GM12891 (cell line): ENCODE measurements at regions not wholly inside any gene's neighbourhood (a gene's known extent, or its start where the extent isn't known, plus 50 kb on each side); places are given as distances from the start of the nearest gene placed in this dataset.

Experiments used
- DNase-seq: peaks from one replicate; pipeline ENCODE4 v3.0.0; 2011; ENCODE audit warnings: low spot score; ENCODE audit not compliant: insufficient read length
- FAIRE-seq: peaks from 2 replicates; lab custom pipeline; 2011; peaks lifted over from hg19 to GRCh38; lab: Jason Lieb, UNC
- PAX5 ChIP-seq: IDR thresholded peaks from 2 replicates; pipeline ENCODE4 v1.6.1; 2011; ENCODE audit warnings: low read length, moderate library complexity, mild to moderate bottlenecking; ENCODE audit not compliant: insufficient read depth, severe bottlenecking
- POLR2A ChIP-seq: IDR thresholded peaks from 2 replicates; pipeline ENCODE4 v1.6.1; 2011; ENCODE audit warnings: low read depth, low read length, control low read depth
- POLR2AphosphoS5 ChIP-seq: IDR thresholded peaks from 2 replicates; pipeline ENCODE4 v1.6.1; 2011; ENCODE audit warnings: low read depth, low read length, control low read depth
- POU2F2 ChIP-seq: IDR thresholded peaks from 2 replicates; pipeline ENCODE4 v1.6.1; 2011; ENCODE audit warnings: low read depth, mild to moderate bottlenecking, control low read depth, low read length, moderate library complexity
- SPI1 ChIP-seq: IDR thresholded peaks from 2 replicates; pipeline ENCODE4 v1.6.1; 2011; ENCODE audit warnings: low read depth, low read length, control low read depth
- TAF1 ChIP-seq: IDR thresholded peaks from 2 replicates; pipeline ENCODE4 v1.6.1; 2011; ENCODE audit warnings: low read depth, low read length, control low read depth

GRCh38 chr3:127461286-127461910 is 129.1 kb downstream of the TPRA1 start:
- FAIRE-seq, result no peak
- no peak for DNase-seq

GRCh38 chr3:127459891-127460290 is 130.6 kb downstream of the TPRA1 start:
- DNase-seq (no peak), FAIRE-seq (no peak)
- TF ChIP-seq SPI1, result no peak
- no peak for TF ChIP-seq TAF1
- no peak for TF ChIP-seq POLR2A
- TF ChIP-seq POLR2AphosphoS5, result no peak
- TF ChIP-seq PAX5, result no peak
- TF ChIP-seq POU2F2, result no peak

More at GRCh38 chr3:127461286-127461910, 129.1 kb downstream of the TPRA1 start:
- no peak for TF ChIP-seq POLR2A
- no peak for TF ChIP-seq POU2F2
- no peak for TF ChIP-seq PAX5
- no peak for TF ChIP-seq SPI1
- no peak for TF ChIP-seq POLR2AphosphoS5
- no peak for TF ChIP-seq TAF1

GRCh38 chr3:127458696-127459604 is 131.6 kb downstream of the TPRA1 start:
- TF ChIP-seq PAX5 (no peak), SPI1 (no peak), POU2F2 (no peak), POLR2A (no peak), POLR2AphosphoS5 (no peak), TAF1 (no peak)
- no peak for FAIRE-seq
- no peak for DNase-seq

GRCh38 chr3:127457546-127458145 is 132.9 kb downstream of the TPRA1 start:
- TF ChIP-seq POLR2AphosphoS5 (no peak), TAF1 (no peak), POU2F2 (no peak), SPI1 (no peak), PAX5 (no peak), POLR2A (no peak)
- DNase-seq (no peak), FAIRE-seq (no peak)

- FAIRE-seq (no peak), DNase-seq (no peak)
- TF ChIP-seq POU2F2, result no peak
- no peak for TF ChIP-seq SPI1
- TF ChIP-seq POLR2AphosphoS5, result no peak
- TF ChIP-seq TAF1, result no peak
These were observed 133.4 kb downstream of the TPRA1 start for GRCh38 chr3:127457094-127457475.

- no peak for TF ChIP-seq POLR2AphosphoS5
- no peak for TF ChIP-seq SPI1
- TF ChIP-seq POLR2A, result no peak
- no peak for TF ChIP-seq PAX5
- TF ChIP-seq TAF1, result no peak
- no peak for TF ChIP-seq POU2F2
- no peak for FAIRE-seq
- DNase-seq, result no peak
These were observed 134.0 kb downstream of the TPRA1 start for GRCh38 chr3:127456471-127457093.

GRCh38 chr3:127455541-127456450 is 134.7 kb downstream of the TPRA1 start:
- FAIRE-seq, result no peak
- no peak for TF ChIP-seq TAF1
- TF ChIP-seq POLR2A, result no peak
- no peak for TF ChIP-seq SPI1
- no peak for TF ChIP-seq PAX5
- TF ChIP-seq POLR2AphosphoS5, result no peak
- no peak for TF ChIP-seq POU2F2
- peak; percentile 97 for DNase-seq

GRCh38 chr3:127454968-127455367 is 135.6 kb downstream of the TPRA1 start:
- no peak for FAIRE-seq
- DNase-seq, result no peak

More at GRCh38 chr3:127454968-127455367, 135.6 kb downstream of the TPRA1 start:
- TF ChIP-seq SPI1, result no peak
- TF ChIP-seq PAX5, result no peak
- no peak for TF ChIP-seq TAF1
- no peak for TF ChIP-seq POLR2A
- TF ChIP-seq POLR2AphosphoS5, result no peak
- no peak for TF ChIP-seq POU2F2
